WTC11 (cell line): ENCODE measurements at regions not wholly inside any gene's neighbourhood (a gene's known extent, or its start where the extent isn't known, plus 50 kb on each side); places are given as distances from the start of the nearest gene placed in this dataset.

Source experiments
- ATAC-seq: fragments of 200-7000 bp; cut with Tn5 transposase; 2 replicates; pipeline ENCODE4 v1.10.0; 2021; ENCODE audit warnings: mild to moderate bottlenecking, moderate library complexity
- CTCF ChIA-PET: fragments of 300-600 bp; sonication (Branson Sonifier 250); formaldehyde crosslinking; loops from one replicate; lab custom pipeline; 2021; ENCODE audit warnings: antibody characterized with exemption; lab: Charles Lee
- POLR2A ChIA-PET: fragments of 350-600 bp; sonication (Branson Sonifier 250); formaldehyde crosslinking; loops from one replicate; lab custom pipeline; 2021; ENCODE audit warnings: antibody characterized with exemption; lab: Charles Lee
- DNase-seq: peaks from one replicate; pipeline ENCODE4 v3.0.0; 2021; ENCODE audit warnings: low spot score
- H3K27ac Mint-ChIP-seq: 2 replicates; pipeline ENCODE4 v1.8.0; 2021; ENCODE audit warnings: mixed read lengths
- H3K27me3 Mint-ChIP-seq: 2 replicates; pipeline ENCODE4 v1.8.0; 2021; ENCODE audit warnings: low read depth, mild to moderate bottlenecking, moderate library complexity, mixed read lengths
- H3K36me3 Mint-ChIP-seq: 2 replicates; pipeline ENCODE4 v1.8.0; 2021; ENCODE audit warnings: mixed read lengths
- H3K4me1 Mint-ChIP-seq: 2 replicates; pipeline ENCODE4 v1.8.0; 2022; ENCODE audit warnings: mixed read lengths
- H3K4me3 Mint-ChIP-seq: 2 replicates; pipeline ENCODE4 v1.8.0; 2021; ENCODE audit warnings: mild to moderate bottlenecking, moderate library complexity, mixed read lengths
- H3K9me3 Mint-ChIP-seq: 2 replicates; pipeline ENCODE4 v1.8.0; 2021; ENCODE audit warnings: mixed read lengths
- ATF1 ChIP-seq: sonication (generic); formaldehyde crosslinking; IDR thresholded peaks from 2 replicates; pipeline ENCODE4 v1.8.1; 2023; ENCODE audit warnings: mild to moderate bottlenecking, moderate library complexity, missing genetic modification reagents
- CBFB ChIP-seq: sonication (generic); formaldehyde crosslinking; IDR thresholded peaks from 2 replicates; pipeline ENCODE4 v1.8.1; 2022; ENCODE audit warnings: mild to moderate bottlenecking, low read depth, missing genetic modification reagents
- FOXP4 ChIP-seq: sonication (generic); formaldehyde crosslinking; IDR thresholded peaks from 2 replicates; pipeline ENCODE4 v1.8.0; 2022; ENCODE audit warnings: mild to moderate bottlenecking, missing genetic modification reagents
- GTF2I ChIP-seq: fragments of 250-450 bp; sonication (Bioruptor Pico); conservative IDR thresholded peaks from 2 replicates; pipeline ENCODE4 v1.4.0; 2021; ENCODE audit warnings: mild to moderate bottlenecking
- HMGXB4 ChIP-seq: sonication (generic); formaldehyde crosslinking; IDR thresholded peaks from 2 replicates; pipeline ENCODE4 v1.8.1; 2023; ENCODE audit warnings: mild to moderate bottlenecking, moderate library complexity, missing genetic modification reagents
- NFATC4 ChIP-seq: fragments of 250-450 bp; sonication (Bioruptor Pico); IDR thresholded peaks from 2 replicates; pipeline ENCODE4 v1.9.0; 2021; ENCODE audit warnings: mild to moderate bottlenecking
- NFYB ChIP-seq: sonication (generic); formaldehyde crosslinking; conservative IDR thresholded peaks from 2 replicates; pipeline ENCODE4 v1.8.0; 2022; ENCODE audit warnings: low read depth, missing genetic modification reagents
- NR2C2 ChIP-seq: sonication (generic); formaldehyde crosslinking; IDR thresholded peaks from 2 replicates; pipeline ENCODE4 v1.8.0; 2022; ENCODE audit warnings: mild to moderate bottlenecking, missing genetic modification reagents
- NR3C1 ChIP-seq: sonication (generic); formaldehyde crosslinking; conservative IDR thresholded peaks from 2 replicates; pipeline ENCODE4 v1.8.1; 2023; ENCODE audit warnings: low read depth, mild to moderate bottlenecking, missing genetic modification reagents
- OVOL2 ChIP-seq: fragments of 250-450 bp; sonication (Bioruptor Pico); IDR thresholded peaks from 2 replicates; pipeline ENCODE4 v1.9.0; 2021; ENCODE audit warnings: mild to moderate bottlenecking, borderline replicate concordance
- SOX15 ChIP-seq: fragments of 250-450 bp; sonication (Bioruptor Pico); IDR thresholded peaks from 2 replicates; pipeline ENCODE4 v1.9.0; 2021; ENCODE audit warnings: mild to moderate bottlenecking
- TCF7 ChIP-seq: sonication (generic); formaldehyde crosslinking; IDR thresholded peaks from 2 replicates; pipeline ENCODE4 v1.8.0; 2022; ENCODE audit warnings: mild to moderate bottlenecking, low read depth, missing genetic modification reagents, moderate library complexity
- USF1 ChIP-seq: sonication (generic); formaldehyde crosslinking; IDR thresholded peaks from 2 replicates; pipeline ENCODE4 v1.8.0; 2022; ENCODE audit warnings: mild to moderate bottlenecking, missing genetic modification reagents
- USF2 ChIP-seq: sonication (generic); formaldehyde crosslinking; IDR thresholded peaks from 2 replicates; pipeline ENCODE4 v1.8.1; 2023; ENCODE audit warnings: mild to moderate bottlenecking, missing genetic modification reagents, moderate library complexity
- ZNF281 ChIP-seq: sonication (generic); formaldehyde crosslinking; IDR thresholded peaks from 2 replicates; pipeline ENCODE4 v1.8.0; 2023; ENCODE audit warnings: mild to moderate bottlenecking, missing genetic modification reagents
- ZNF423 ChIP-seq: fragments of 250-450 bp; sonication (Bioruptor Pico); IDR thresholded peaks from 2 replicates; pipeline ENCODE4 v2.1.2; 2022; ENCODE audit warnings: mild to moderate bottlenecking, moderate library complexity
- TF ChIP-seq, protein P1 (sequence below): sonication (generic); formaldehyde crosslinking; conservative IDR thresholded peaks from 2 replicates; pipeline ENCODE4 v1.8.1; 2022; ENCODE audit warnings: mild to moderate bottlenecking, missing genetic modification reagents
- TF ChIP-seq, protein P2 (sequence below): fragments of 250-450 bp; sonication (Bioruptor Pico); IDR thresholded peaks from 2 replicates; pipeline ENCODE4 v2.1.2; 2022; ENCODE audit warnings: mild to moderate bottlenecking, moderate library complexity
- TF ChIP-seq, protein P3 (sequence below): fragments of 250-450 bp; sonication (Bioruptor Pico); IDR thresholded peaks from 2 replicates; pipeline ENCODE4 v1.9.0; 2021; ENCODE audit warnings: mild to moderate bottlenecking, borderline replicate concordance
- TF ChIP-seq, protein P4 (sequence below): sonication (generic); formaldehyde crosslinking; IDR thresholded peaks from 2 replicates; pipeline ENCODE4 v1.8.1; 2022; ENCODE audit warnings: mild to moderate bottlenecking, moderate library complexity, missing genetic modification reagents

GRCh38 chr5:27458287-27458686 lies 419.9 kb upstream of the CDH9 start:
- TF ChIP-seq NR2C2 (CRISPR knock-in tag) (no peak), FOXP4 (CRISPR knock-in tag) (no peak), NR3C1 (CRISPR knock-in tag) (no peak)
- ATAC-seq = no peak
- no peak overlapping the region for H3K27ac Mint-ChIP-seq
- ChIA-PET CTCF (no interaction called here), POLR2A (no interaction called here)
- no peaks in the 10 kb centered on the region for H3K27me3 Mint-ChIP-seq
- H3K4me1 Mint-ChIP-seq = no peaks in the 10 kb centered on the region
- DNase-seq = no peak
- H3K36me3 Mint-ChIP-seq = peaks cover 4% of the 10 kb centered on the region
- H3K4me3 Mint-ChIP-seq = no peak overlapping the region
- H3K9me3 Mint-ChIP-seq = peaks cover 11% of the 10 kb centered on the region

GRCh38 chr5:27451377-27451776 lies 413.0 kb upstream of the CDH9 start:
- CTCF ChIA-PET = no interaction called here
- H3K9me3 Mint-ChIP-seq = peaks cover 8% of the 10 kb centered on the region
- ATAC-seq = no peak
- peaks cover 4% of the 10 kb centered on the region for H3K36me3 Mint-ChIP-seq
- H3K27me3 Mint-ChIP-seq = no peaks in the 10 kb centered on the region
- TF ChIP-seq, protein P1, sequence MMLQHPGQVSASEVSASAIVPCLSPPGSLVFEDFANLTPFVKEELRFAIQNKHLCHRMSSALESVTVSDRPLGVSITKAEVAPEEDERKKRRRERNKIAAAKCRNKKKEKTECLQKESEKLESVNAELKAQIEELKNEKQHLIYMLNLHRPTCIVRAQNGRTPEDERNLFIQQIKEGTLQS (CRISPR knock-in tag) = no peak
- no peak for TF ChIP-seq ZNF281 (CRISPR knock-in tag)
- no peak for TF ChIP-seq TCF7 (CRISPR knock-in tag)
- no peak for TF ChIP-seq USF2 (CRISPR knock-in tag)
- TF ChIP-seq ATF1 (CRISPR knock-in tag) = no peak
- TF ChIP-seq HMGXB4 (CRISPR knock-in tag) = no peak
- TF ChIP-seq NFYB (CRISPR knock-in tag) = no peak
- no peak for TF ChIP-seq USF1 (CRISPR knock-in tag)
- no peak for TF ChIP-seq ZNF423 (CRISPR knock-in tag)
- TF ChIP-seq, protein P2, sequence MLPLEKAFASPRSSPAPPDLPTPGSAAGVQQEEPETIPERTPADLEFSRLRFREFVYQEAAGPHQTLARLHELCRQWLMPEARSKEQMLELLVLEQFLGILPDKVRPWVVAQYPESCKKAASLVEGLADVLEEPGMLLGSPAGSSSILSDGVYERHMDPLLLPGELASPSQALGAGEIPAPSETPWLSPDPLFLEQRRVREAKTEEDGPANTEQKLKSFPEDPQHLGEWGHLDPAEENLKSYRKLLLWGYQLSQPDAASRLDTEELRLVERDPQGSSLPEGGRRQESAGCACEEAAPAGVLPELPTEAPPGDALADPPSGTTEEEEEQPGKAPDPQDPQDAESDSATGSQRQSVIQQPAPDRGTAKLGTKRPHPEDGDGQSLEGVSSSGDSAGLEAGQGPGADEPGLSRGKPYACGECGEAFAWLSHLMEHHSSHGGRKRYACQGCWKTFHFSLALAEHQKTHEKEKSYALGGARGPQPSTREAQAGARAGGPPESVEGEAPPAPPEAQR (CRISPR knock-in tag) = no peak
- no peak for TF ChIP-seq NR2C2 (CRISPR knock-in tag)
- TF ChIP-seq NFATC4 (CRISPR knock-in tag) = no peak
- no peak for TF ChIP-seq SOX15 (CRISPR knock-in tag)
- TF ChIP-seq, protein P3, sequence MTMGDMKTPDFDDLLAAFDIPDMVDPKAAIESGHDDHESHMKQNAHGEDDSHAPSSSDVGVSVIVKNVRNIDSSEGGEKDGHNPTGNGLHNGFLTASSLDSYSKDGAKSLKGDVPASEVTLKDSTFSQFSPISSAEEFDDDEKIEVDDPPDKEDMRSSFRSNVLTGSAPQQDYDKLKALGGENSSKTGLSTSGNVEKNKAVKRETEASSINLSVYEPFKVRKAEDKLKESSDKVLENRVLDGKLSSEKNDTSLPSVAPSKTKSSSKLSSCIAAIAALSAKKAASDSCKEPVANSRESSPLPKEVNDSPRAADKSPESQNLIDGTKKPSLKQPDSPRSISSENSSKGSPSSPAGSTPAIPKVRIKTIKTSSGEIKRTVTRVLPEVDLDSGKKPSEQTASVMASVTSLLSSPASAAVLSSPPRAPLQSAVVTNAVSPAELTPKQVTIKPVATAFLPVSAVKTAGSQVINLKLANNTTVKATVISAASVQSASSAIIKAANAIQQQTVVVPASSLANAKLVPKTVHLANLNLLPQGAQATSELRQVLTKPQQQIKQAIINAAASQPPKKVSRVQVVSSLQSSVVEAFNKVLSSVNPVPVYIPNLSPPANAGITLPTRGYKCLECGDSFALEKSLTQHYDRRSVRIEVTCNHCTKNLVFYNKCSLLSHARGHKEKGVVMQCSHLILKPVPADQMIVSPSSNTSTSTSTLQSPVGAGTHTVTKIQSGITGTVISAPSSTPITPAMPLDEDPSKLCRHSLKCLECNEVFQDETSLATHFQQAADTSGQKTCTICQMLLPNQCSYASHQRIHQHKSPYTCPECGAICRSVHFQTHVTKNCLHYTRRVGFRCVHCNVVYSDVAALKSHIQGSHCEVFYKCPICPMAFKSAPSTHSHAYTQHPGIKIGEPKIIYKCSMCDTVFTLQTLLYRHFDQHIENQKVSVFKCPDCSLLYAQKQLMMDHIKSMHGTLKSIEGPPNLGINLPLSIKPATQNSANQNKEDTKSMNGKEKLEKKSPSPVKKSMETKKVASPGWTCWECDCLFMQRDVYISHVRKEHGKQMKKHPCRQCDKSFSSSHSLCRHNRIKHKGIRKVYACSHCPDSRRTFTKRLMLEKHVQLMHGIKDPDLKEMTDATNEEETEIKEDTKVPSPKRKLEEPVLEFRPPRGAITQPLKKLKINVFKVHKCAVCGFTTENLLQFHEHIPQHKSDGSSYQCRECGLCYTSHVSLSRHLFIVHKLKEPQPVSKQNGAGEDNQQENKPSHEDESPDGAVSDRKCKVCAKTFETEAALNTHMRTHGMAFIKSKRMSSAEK (CRISPR knock-in tag) = no peak
- TF ChIP-seq, protein P4, sequence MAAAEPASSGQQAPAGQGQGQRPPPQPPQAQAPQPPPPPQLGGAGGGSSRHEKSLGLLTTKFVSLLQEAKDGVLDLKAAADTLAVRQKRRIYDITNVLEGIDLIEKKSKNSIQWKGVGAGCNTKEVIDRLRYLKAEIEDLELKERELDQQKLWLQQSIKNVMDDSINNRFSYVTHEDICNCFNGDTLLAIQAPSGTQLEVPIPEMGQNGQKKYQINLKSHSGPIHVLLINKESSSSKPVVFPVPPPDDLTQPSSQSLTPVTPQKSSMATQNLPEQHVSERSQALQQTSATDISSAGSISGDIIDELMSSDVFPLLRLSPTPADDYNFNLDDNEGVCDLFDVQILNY (CRISPR knock-in tag) = no peak
- no peak for TF ChIP-seq GTF2I
- TF ChIP-seq OVOL2 = no peak
- TF ChIP-seq CBFB (CRISPR knock-in tag) = no peak
- no peak for DNase-seq
- POLR2A ChIA-PET = no interaction called here
- H3K4me3 Mint-ChIP-seq = no peak overlapping the region
- no peak overlapping the region for H3K27ac Mint-ChIP-seq
- H3K4me1 Mint-ChIP-seq = no peaks in the 10 kb centered on the region
